ENCODE measurements at regions not wholly inside any gene's neighbourhood (a gene's known extent, or its start where the extent isn't known, plus 50 kb on each side); places are given as distances from the start of the nearest gene placed in this dataset.

- ChIA-PET CTCF (no interaction called here), RAD21 (ENCODE audit: low non-redundant PET in 1 of 2, low total read pairs in 2 of 2, uncharacterized antibody in 2 of 2, unreplicated experiment in 2 of 2) (no interaction called here), POLR2A (no interaction called here)
- no TSS peak for BruUV-seq (replicated peaks)
- no peak overlapping the region for H3K9ac ChIP-seq (ENCODE audit: low read length)
- H3K27ac ChIP-seq (ENCODE audit: low read depth, low read length), result no peak overlapping the region
- H3K9me3 ChIP-seq (ENCODE audit: control insufficient read depth in 1 of 2, insufficient read depth in 1 of 2, low read depth in 1 of 2, low read length in 2 of 2), result no peaks in the 10 kb centered on the region
- no peaks in the 10 kb centered on the region for H4K20me1 ChIP-seq (ENCODE audit: insufficient read depth)
- H3K27me3 ChIP-seq (ENCODE audit: insufficient read depth, low read length), result no peaks in the 10 kb centered on the region
- ATAC-seq (no peak), DNase-seq (ENCODE audit: low read depth, low spot score) (no peak)
- intact Hi-C loops (cut with micrococcal nuclease), result no loop called here
- no peaks in the 10 kb centered on the region for H3K36me3 ChIP-seq (ENCODE audit: control insufficient read depth in 1 of 2, insufficient read depth in 2 of 2, low read length in 2 of 2)
- no peak for TF ChIP-seq EGR1 (IDR thresholded peaks at IDR 0.05; ENCODE audit: low read depth)
- no peak for TF ChIP-seq TCF7L2 (IDR thresholded peaks at IDR 0.05; ENCODE audit: borderline replicate concordance, extremely low read depth, insufficient read depth, insufficient read length)
- no peak for TF ChIP-seq ELF1 (IDR thresholded peaks at IDR 0.05; ENCODE audit: borderline replicate concordance, low read depth)
- TF ChIP-seq ZFX (IDR thresholded peaks at IDR 0.05), result no peak
- TF ChIP-seq, protein P1, sequence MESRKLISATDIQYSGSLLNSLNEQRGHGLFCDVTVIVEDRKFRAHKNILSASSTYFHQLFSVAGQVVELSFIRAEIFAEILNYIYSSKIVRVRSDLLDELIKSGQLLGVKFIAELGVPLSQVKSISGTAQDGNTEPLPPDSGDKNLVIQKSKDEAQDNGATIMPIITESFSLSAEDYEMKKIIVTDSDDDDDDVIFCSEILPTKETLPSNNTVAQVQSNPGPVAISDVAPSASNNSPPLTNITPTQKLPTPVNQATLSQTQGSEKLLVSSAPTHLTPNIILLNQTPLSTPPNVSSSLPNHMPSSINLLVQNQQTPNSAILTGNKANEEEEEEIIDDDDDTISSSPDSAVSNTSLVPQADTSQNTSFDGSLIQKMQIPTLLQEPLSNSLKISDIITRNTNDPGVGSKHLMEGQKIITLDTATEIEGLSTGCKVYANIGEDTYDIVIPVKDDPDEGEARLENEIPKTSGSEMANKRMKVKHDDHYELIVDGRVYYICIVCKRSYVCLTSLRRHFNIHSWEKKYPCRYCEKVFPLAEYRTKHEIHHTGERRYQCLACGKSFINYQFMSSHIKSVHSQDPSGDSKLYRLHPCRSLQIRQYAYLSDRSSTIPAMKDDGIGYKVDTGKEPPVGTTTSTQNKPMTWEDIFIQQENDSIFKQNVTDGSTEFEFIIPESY (IDR thresholded peaks at IDR 0.05; ENCODE audit: extremely low read depth, insufficient replicate concordance, low read length), result no peak
- TF ChIP-seq SRF (IDR thresholded peaks at IDR 0.05; ENCODE audit: low read depth), result no peak
- no peak for TF ChIP-seq SIN3A (IDR thresholded peaks at IDR 0.05; ENCODE audit: low read depth)
- no peak for TF ChIP-seq YY1 (IDR thresholded peaks at IDR 0.05; ENCODE audit: extremely low read depth, insufficient replicate concordance, low read depth, low read length)
- TF ChIP-seq, protein P2, sequence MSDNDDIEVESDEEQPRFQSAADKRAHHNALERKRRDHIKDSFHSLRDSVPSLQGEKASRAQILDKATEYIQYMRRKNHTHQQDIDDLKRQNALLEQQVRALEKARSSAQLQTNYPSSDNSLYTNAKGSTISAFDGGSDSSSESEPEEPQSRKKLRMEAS (IDR thresholded peaks at IDR 0.05), result no peak
- no peak for TF ChIP-seq RAD21 (IDR thresholded peaks at IDR 0.05; ENCODE audit: low read depth)
- TF ChIP-seq POLR2A (IDR thresholded peaks at IDR 0.05; ENCODE audit: borderline replicate concordance, extremely low read depth, insufficient read depth, insufficient read length), result no peak
- no peak for TF ChIP-seq FOSL1 (IDR thresholded peaks at IDR 0.05; ENCODE audit: low read depth)
- TF ChIP-seq JUND (IDR thresholded peaks at IDR 0.05), result no peak
- H2AFZ ChIP-seq (ENCODE audit: low read depth, low read length, poor library complexity, severe bottlenecking), result no peak overlapping the region
- H3K79me2 ChIP-seq (ENCODE audit: insufficient read depth, low read length), result no peaks in the 10 kb centered on the region
- no peaks in the 10 kb centered on the region for H3K4me1 ChIP-seq (ENCODE audit: control insufficient read depth in 1 of 2, insufficient read depth in 2 of 2, low read length in 2 of 2)
- no peak overlapping the region for H3K4me2 ChIP-seq (ENCODE audit: low read length)
- no peak overlapping the region for H3K4me3 ChIP-seq (replicated peaks in 1 of 2; ENCODE audit: low read depth in 1 of 2, low read length in 2 of 2)
- no peaks in the 10 kb centered on the region for H3K9me2 ChIP-seq (ENCODE audit: insufficient read depth)
Measured at GRCh38 chr12:13474381-13474780, 277.9 kb downstream of the EMP1 start.

Data from HCT116 (cell line).